K562 (cell line): ENCODE measurements at regions not wholly inside any gene's neighbourhood (a gene's known extent, or its start where the extent isn't known, plus 50 kb on each side); places are given as distances from the start of the nearest gene placed in this dataset.

Experiments used
- ERF ChIP-seq: fragments of 450-650 bp; formaldehyde crosslinking; IDR thresholded peaks from 2 replicates; pipeline ENCODE4 v1.4.0; 2020; ENCODE audit warnings: mild to moderate bottlenecking, mixed read lengths
- FOXA1 ChIP-seq: fragments of 450-650 bp; IDR thresholded peaks from 2 replicates; pipeline ENCODE4 v1.6.1; 2016; ENCODE audit warnings: mild to moderate bottlenecking, borderline replicate concordance
- JUN ChIP-seq, 2 experiments: sonication (generic) in 1 of 2; formaldehyde crosslinking in 1 of 2; IDR thresholded peaks; 2 replicates each; pipeline versions ENCODE4 v1.6.1 to v1.8.0; 2012 to 2022; ENCODE audit warnings: borderline replicate concordance in 2 of 2, mild to moderate bottlenecking in 2 of 2, improper control_type of control experiment in 1 of 2, low read depth in 1 of 2, low read length in 1 of 2, missing genetic modification reagents in 1 of 2
- PHF20 ChIP-seq: fragments of 450-650 bp; IDR thresholded peaks from 2 replicates; pipeline ENCODE4 v1.6.1; 2018; ENCODE audit not compliant: partially characterized antibody
- RERE ChIP-seq: sonication (generic); formaldehyde crosslinking; IDR thresholded peaks from 2 replicates; pipeline ENCODE4 v1.8.0; 2023; ENCODE audit warnings: missing genetic modification reagents, mild to moderate bottlenecking, borderline replicate concordance
- REST ChIP-seq, 2 experiments: fragments of 450-650 bp; formaldehyde crosslinking in 1 of 2; IDR thresholded peaks; 2 replicates each; pipeline versions ENCODE4 v1.4.0 to v1.6.1; 2014 to 2020; ENCODE audit warnings: mild to moderate bottlenecking in 2 of 2, borderline replicate concordance in 1 of 2, low read depth in 1 of 2

GRCh38 chr3:124316034-124316287, 324.0 kb upstream of the ROPN1 start:
- TF ChIP-seq JUN (IDR thresholded peaks at IDR 0.05; ENCODE audit: borderline replicate concordance, low read depth, low read length) = no peak
- no peak for TF ChIP-seq JUN (CRISPR knock-in tag; IDR thresholded peaks at IDR 0.05; ENCODE audit: borderline replicate concordance)
- no peak for TF ChIP-seq ERF
- no peak for TF ChIP-seq REST (IDR thresholded peaks at IDR 0.05; ENCODE audit: borderline replicate concordance)
- TF ChIP-seq REST (CRISPR knock-in tag; IDR thresholded peaks at IDR 0.05; ENCODE audit: low read depth) = no peak
- TF ChIP-seq PHF20 = no peak
- TF ChIP-seq RERE (CRISPR knock-in tag) = no peak
- no peak for TF ChIP-seq FOXA1
